ENCODE measurements at regions not wholly inside any gene's neighbourhood (a gene's known extent, or its start where the extent isn't known, plus 50 kb on each side); places are given as distances from the start of the nearest gene placed in this dataset.

DNA sequence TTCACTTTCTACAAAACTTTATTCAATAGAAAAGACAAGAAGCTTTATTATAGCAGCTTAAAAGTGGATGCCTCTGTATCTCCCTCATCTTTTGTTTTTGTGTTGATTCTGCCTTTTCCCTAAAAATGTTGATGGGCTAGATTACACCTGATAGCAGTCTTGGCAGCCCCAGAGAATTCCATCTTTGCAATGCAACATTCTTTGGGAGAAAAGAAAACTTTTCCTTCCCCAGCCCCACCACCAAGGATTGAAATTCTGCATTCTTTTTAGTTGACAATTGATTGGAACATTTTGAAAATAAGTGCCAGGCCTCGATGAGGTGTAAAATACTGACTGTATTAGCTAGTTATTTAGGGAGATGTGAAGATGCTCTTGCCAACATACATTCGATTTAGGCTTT, 306.8 kb upstream of the G2E3 start:
- Mint-ChIP-seq H3K27ac (ENCODE audit: unreplicated experiment) (no peak overlapping the region), H3K36me3 (ENCODE audit: unreplicated experiment) (peaks cover 11% of the 10 kb centered on the region), H3K4me1 (ENCODE audit: low read depth, unreplicated experiment) (no peaks in the 10 kb centered on the region), H3K27me3 (ENCODE audit: unreplicated experiment) (no peaks in the 10 kb centered on the region), H3K9me3 (ENCODE audit: unreplicated experiment) (no peaks in the 10 kb centered on the region), H3K4me3 (ENCODE audit: unreplicated experiment) (no peak overlapping the region)
- TF ChIP-seq, protein P1, sequence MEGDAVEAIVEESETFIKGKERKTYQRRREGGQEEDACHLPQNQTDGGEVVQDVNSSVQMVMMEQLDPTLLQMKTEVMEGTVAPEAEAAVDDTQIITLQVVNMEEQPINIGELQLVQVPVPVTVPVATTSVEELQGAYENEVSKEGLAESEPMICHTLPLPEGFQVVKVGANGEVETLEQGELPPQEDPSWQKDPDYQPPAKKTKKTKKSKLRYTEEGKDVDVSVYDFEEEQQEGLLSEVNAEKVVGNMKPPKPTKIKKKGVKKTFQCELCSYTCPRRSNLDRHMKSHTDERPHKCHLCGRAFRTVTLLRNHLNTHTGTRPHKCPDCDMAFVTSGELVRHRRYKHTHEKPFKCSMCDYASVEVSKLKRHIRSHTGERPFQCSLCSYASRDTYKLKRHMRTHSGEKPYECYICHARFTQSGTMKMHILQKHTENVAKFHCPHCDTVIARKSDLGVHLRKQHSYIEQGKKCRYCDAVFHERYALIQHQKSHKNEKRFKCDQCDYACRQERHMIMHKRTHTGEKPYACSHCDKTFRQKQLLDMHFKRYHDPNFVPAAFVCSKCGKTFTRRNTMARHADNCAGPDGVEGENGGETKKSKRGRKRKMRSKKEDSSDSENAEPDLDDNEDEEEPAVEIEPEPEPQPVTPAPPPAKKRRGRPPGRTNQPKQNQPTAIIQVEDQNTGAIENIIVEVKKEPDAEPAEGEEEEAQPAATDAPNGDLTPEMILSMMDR (IDR thresholded peaks at IDR 0.05; ENCODE audit: partially characterized antibody, unreplicated experiment), result no peak
- no peak for DNase-seq

GRCh38 chr14:30252783-30253674, 305.9 kb upstream of the G2E3 start:
- Mint-ChIP-seq H3K27me3 (ENCODE audit: unreplicated experiment) (no peaks in the 10 kb centered on the region), H3K4me3 (ENCODE audit: unreplicated experiment) (no peak overlapping the region), H3K27ac (ENCODE audit: unreplicated experiment) (no peak overlapping the region), H3K4me1 (ENCODE audit: low read depth, unreplicated experiment) (no peaks in the 10 kb centered on the region), H3K36me3 (ENCODE audit: unreplicated experiment) (peaks cover 11% of the 10 kb centered on the region), H3K9me3 (ENCODE audit: unreplicated experiment) (no peaks in the 10 kb centered on the region)
- TF ChIP-seq, protein P1 (IDR thresholded peaks at IDR 0.05; ENCODE audit: partially characterized antibody, unreplicated experiment), result no peak
- no peak for DNase-seq

DNA sequence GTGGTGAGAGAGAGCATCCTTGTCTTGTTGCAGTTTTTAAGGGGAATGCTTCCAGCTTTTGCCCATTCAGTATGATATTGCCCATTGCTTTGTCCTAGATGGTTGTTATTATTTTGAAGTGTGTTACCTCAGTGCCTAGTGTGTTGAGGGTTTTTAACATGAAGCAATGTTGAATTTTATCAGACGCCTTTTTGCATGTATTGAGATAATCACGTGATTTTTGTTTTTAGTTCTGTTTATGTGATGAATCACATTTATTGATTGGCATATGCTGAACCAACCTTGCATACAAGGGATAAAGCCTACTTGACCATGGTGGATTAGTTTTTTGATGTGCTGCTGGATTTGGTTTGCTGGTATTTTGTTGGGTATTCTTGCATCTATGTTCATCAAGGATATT, 302.3 kb upstream of the G2E3 start:
- H3K27ac Mint-ChIP-seq (ENCODE audit: unreplicated experiment), result no peak overlapping the region
- H3K9me3 Mint-ChIP-seq (ENCODE audit: unreplicated experiment), result no peaks in the 10 kb centered on the region
- peaks cover 2% of the 10 kb centered on the region for H3K4me1 Mint-ChIP-seq (ENCODE audit: low read depth, unreplicated experiment)
- peaks cover 11% of the 10 kb centered on the region for H3K36me3 Mint-ChIP-seq (ENCODE audit: unreplicated experiment)
- H3K4me3 Mint-ChIP-seq (ENCODE audit: unreplicated experiment), result no peak overlapping the region
- no peak for DNase-seq
- no peaks in the 10 kb centered on the region for H3K27me3 Mint-ChIP-seq (ENCODE audit: unreplicated experiment)
- TF ChIP-seq, protein P1 (IDR thresholded peaks at IDR 0.05; ENCODE audit: partially characterized antibody, unreplicated experiment), result no peak

DNA sequence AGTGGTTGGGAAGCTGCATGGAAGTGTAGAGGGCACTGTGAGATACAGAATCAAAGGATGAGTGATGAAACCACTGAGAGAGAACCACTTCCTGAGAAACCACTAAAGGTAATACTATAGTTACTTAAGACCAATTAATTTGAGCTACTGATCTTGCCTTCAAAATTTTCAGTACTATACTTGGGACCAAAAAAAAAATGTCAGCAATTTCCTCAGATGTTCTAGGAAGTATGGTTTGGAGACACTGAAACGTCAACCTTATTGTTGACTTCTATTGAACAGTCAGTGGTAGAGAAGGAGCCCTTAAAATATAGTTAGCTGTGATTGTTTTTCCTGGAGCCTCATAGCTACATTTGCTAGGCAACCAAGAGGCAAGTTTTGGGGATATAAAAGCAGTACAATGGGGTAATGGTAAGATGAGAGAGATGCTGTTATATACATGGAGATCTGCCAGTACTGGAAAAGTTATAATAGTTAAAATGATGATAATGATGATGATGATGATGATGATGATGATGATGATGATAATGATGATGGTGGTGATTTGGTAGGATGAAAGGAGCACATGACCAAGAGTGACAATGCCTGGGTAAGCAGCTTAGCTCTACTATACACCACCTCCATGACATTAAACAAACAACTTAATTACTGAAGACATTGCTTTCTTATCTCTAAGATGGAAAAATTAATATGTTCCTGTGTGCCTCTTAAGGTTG, 300.9 kb upstream of the G2E3 start:
- Mint-ChIP-seq H3K27ac (ENCODE audit: unreplicated experiment) (no peak overlapping the region), H3K4me1 (ENCODE audit: low read depth, unreplicated experiment) (peaks cover 2% of the 10 kb centered on the region), H3K9me3 (ENCODE audit: unreplicated experiment) (no peaks in the 10 kb centered on the region), H3K27me3 (ENCODE audit: unreplicated experiment) (no peaks in the 10 kb centered on the region), H3K36me3 (ENCODE audit: unreplicated experiment) (peaks cover 11% of the 10 kb centered on the region), H3K4me3 (ENCODE audit: unreplicated experiment) (no peak overlapping the region)
- no peak for DNase-seq
- TF ChIP-seq, protein P1 (IDR thresholded peaks at IDR 0.05; ENCODE audit: partially characterized antibody, unreplicated experiment), result no peak

Measured in glutamatergic neuron (in vitro differentiated cells).